ENCODE measurements at regions not wholly inside any gene's neighbourhood (a gene's known extent, or its start where the extent isn't known, plus 50 kb on each side); places are given as distances from the start of the nearest gene placed in this dataset.

DNA sequence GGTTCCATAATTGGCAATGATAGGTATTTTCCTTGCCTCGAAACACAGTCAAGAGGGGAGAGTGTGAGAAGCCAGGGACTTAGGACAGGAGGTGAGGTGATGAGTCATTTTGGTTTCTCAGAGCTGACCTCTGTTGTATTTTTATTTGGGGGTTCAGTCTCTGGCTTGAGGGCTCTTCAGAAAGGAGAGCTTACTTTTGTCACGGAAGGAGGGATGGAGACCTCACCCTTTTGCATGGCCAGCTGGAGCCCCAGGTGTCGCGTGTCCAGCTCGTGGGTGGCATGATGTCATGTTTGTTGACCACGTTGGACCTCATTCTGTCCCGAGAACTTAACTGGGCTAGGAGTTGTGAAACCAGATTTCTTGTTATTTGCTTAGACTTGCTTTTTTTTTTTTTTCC is 293.9 kb downstream of the QKI start:
- H3K4me3 ChIP-seq (replicated peaks; ENCODE audit: low read depth, low read length) = no peak overlapping the region
- DNase-seq (ENCODE audit: low read depth) = no peak
- TF ChIP-seq, protein P1, sequence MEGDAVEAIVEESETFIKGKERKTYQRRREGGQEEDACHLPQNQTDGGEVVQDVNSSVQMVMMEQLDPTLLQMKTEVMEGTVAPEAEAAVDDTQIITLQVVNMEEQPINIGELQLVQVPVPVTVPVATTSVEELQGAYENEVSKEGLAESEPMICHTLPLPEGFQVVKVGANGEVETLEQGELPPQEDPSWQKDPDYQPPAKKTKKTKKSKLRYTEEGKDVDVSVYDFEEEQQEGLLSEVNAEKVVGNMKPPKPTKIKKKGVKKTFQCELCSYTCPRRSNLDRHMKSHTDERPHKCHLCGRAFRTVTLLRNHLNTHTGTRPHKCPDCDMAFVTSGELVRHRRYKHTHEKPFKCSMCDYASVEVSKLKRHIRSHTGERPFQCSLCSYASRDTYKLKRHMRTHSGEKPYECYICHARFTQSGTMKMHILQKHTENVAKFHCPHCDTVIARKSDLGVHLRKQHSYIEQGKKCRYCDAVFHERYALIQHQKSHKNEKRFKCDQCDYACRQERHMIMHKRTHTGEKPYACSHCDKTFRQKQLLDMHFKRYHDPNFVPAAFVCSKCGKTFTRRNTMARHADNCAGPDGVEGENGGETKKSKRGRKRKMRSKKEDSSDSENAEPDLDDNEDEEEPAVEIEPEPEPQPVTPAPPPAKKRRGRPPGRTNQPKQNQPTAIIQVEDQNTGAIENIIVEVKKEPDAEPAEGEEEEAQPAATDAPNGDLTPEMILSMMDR (IDR thresholded peaks at IDR 0.05; ENCODE audit: low read length, missing control alignments) = no peak

DNA sequence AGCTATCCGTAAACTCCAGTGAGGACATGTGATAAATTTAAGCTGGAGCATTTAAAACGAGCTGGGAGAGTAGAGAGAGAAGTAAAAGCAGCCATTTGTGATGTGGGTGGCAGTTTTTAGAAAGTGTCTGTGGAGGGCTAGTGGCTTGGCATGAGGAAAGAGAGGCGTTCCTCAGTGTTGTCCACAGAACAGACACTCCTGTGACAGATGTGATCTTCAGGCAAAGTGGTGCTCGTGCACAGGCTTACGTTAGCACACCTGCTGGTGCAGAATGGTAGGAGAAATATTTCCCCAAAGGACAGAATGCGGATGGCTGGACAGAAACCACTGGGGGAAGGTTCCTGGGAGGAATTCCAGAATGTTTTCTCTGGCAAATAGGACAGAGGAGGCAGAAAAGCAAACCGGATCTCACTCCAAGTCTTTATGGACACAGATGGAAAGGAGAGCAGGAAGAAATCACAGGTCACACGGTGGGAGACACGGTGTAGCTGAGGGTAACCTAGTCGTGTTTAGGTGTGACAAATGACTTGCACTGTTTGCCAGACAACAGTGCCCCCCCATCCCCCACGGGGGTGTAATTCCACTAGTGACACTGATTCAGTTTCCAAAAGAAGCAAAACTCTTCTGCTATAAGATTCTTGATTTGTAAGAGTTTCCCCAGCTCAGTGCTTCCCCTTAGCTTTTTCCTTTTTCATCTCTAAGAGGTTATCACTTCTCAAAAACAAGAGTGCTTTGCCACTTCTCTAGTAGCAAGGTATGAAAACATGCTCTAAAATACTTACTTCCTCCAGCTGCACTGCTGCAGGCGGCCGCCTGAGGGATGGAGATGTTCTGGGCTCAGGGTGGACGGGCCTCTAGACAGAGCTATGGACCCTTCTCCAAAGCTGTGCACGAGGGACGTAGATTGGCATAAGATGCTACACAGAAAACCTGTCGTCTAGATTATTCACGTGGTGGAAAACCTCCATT is 293.2 kb downstream of the QKI start:
- TF ChIP-seq, protein P1 (IDR thresholded peaks at IDR 0.05; ENCODE audit: low read length, missing control alignments) = no peak
- DNase-seq (ENCODE audit: low read depth) = no peak
- no peak overlapping the region for H3K4me3 ChIP-seq (replicated peaks; ENCODE audit: low read depth, low read length)

DNA sequence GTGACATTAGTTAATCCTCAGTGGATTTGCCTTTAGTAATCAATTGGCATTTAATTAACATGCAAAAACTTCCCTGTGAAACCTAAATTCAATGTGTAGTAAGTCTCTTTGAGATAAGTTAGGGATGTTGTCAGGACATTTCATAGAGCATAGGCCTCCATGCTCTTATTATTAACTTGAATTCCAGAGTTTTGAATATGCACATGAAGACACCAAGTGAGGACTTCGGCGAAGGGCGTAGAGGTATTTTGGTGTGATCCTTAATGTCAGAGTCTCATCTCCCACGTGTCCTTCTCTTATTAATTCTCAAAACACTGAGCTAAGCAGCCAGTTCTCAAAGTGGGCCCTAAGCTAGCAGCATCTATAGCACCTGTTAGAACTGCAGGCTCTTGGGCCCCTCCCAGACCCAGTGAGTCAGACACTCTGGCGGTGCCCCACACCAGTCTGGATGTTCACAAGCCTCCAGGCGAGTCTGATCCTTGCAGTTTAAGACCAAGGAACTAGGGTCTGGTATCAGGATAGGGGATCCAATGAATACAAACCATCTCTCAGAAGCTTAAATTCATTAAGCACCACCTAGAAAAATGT is 292.1 kb downstream of the QKI start:
- TF ChIP-seq, protein P1 (IDR thresholded peaks at IDR 0.05; ENCODE audit: low read length, missing control alignments) = no peak
- no peak overlapping the region for H3K4me3 ChIP-seq (replicated peaks; ENCODE audit: low read depth, low read length)
- DNase-seq (ENCODE audit: low read depth) = no peak

DNA sequence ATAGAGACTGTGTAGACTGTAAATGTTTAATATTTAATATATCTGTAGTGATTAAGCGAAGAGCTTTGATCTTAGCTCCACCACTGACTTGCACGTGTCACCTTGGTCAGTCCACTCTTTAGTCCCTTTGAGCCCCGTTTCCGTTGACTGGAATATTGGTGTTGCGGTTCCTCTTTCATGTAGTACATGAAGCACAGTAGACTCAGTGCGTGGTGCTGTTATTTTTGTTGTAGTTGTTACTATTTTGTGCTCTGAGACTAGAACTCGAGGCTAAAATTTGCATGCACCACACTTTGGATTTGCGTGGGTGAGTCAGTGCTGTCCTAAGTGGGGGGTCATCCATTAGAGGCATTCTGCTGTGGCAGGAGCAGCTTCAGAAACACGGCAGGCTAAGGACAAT is 291.4 kb downstream of the QKI start:
- H3K4me3 ChIP-seq (replicated peaks; ENCODE audit: low read depth, low read length) = no peak overlapping the region
- TF ChIP-seq, protein P1 (IDR thresholded peaks at IDR 0.05; ENCODE audit: low read length, missing control alignments) = no peak
- DNase-seq (ENCODE audit: low read depth) = no peak

DNA sequence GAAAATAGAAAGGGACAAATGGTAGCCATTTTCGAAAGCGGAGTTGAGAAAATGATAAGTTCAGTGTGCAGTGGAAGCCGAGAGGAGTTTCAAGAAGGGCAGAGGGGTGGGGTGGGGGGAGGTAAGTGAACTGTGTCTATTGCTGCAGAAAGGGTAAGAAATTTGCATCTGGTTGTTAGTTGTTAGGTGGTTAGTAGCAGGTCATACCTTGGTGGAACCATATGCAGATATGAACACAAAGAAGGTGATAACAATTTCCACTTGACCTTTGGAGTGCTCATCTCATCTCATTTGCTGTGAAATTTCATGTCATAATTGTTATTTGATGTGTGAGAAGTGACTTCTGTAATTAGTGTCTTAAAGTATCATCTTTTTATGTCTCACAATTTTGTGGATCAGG is 288.2 kb downstream of the QKI start:
- no peak for DNase-seq (ENCODE audit: low read depth)
- H3K4me3 ChIP-seq (replicated peaks; ENCODE audit: low read depth, low read length) = no peak overlapping the region
- TF ChIP-seq, protein P1 (IDR thresholded peaks at IDR 0.05; ENCODE audit: low read length, missing control alignments) = no peak

DNA sequence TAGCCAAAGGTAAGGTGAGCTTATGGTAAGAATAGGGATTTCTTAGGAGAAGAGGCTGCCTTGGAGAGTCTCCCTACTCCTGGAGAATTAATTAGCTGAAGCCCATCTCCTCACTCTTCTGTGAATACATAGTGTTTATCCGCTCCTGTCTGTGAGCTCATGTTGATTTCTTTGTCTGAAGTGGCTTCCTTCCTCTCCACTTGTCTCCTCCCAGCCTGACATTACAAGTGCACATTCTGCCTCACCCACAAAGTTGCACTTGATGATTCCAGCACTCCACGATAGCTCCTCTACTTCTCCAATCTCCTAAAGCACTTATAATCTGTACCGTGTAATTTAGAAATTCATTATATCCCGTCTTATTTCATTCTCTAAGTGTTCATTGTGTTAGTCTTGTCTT is 287.2 kb downstream of the QKI start:
- no peak for DNase-seq (ENCODE audit: low read depth)
- no peak overlapping the region for H3K4me3 ChIP-seq (replicated peaks; ENCODE audit: low read depth, low read length)
- TF ChIP-seq, protein P1 (IDR thresholded peaks at IDR 0.05; ENCODE audit: low read length, missing control alignments) = no peak
